ENCODE measurements at regions not wholly inside any gene's neighbourhood (a gene's known extent, or its start where the extent isn't known, plus 50 kb on each side); places are given as distances from the start of the nearest gene placed in this dataset.

- Histone ChIP-seq H3K36me3 (ENCODE audit: insufficient read depth) (no peaks in the 10 kb centered on the region), H3K27ac (ENCODE audit: low read depth) (no peak overlapping the region), H3K4me3 (no peak overlapping the region), H3F3A (replicated peaks; ENCODE audit: low read depth) (no peaks in the 10 kb centered on the region), H4K20me1 (replicated peaks; ENCODE audit: insufficient read depth) (no peaks in the 10 kb centered on the region), H2AFZ (no peak overlapping the region), H3K4me1 (ENCODE audit: insufficient read depth) (peaks cover 2% of the 10 kb centered on the region), H3K4me2 (no peak overlapping the region), H3K79me2 (replicated peaks; ENCODE audit: insufficient read depth) (no peaks in the 10 kb centered on the region), H3K27me3 (ENCODE audit: insufficient read depth) (no peaks in the 10 kb centered on the region), H3K9me2 (ENCODE audit: insufficient read depth) (0 out of 2 replicates have a peak, but pooled peaks cover 6% of the 10 kb centered on the region)
- TF ChIP-seq ETS1 (IDR thresholded peaks at IDR 0.05) (no peak), EZH2 (IDR thresholded peaks at IDR 0.05; ENCODE audit: low read depth, unreplicated experiment) (no peak), JUNB (IDR thresholded peaks at IDR 0.05; ENCODE audit: unreplicated experiment) (no peak), NANOG (IDR thresholded peaks at IDR 0.05; ENCODE audit: borderline replicate concordance) (no peak), CREB1 (CRISPR knock-in tag; IDR thresholded peaks at IDR 0.05; ENCODE audit: low read depth) (no peak), POLR2AphosphoS5 (IDR thresholded peaks at IDR 0.05; ENCODE audit: low read depth) (no peak), ZNF114 (CRISPR knock-in tag; IDR thresholded peaks at IDR 0.05) (no peak), ZNF331 (CRISPR knock-in tag; IDR thresholded peaks at IDR 0.05; ENCODE audit: low read depth) (no peak)
- Mint-ChIP-seq H3K27me3 (ENCODE audit: insufficient read depth, low read depth, poor library complexity) (no peaks in the 10 kb centered on the region), H3K27ac (no peak overlapping the region), H3K9me3 (peaks cover 5% of the 10 kb centered on the region; the same call in 1 of the 3 replicates), H3K4me3 (no peak overlapping the region), H3K36me3 (ENCODE audit: low read depth) (no peaks in the 10 kb centered on the region; the same call in 2 of the 3 replicates), H3K4me1 (peaks cover 8% of the 10 kb centered on the region)
- no peak for ATAC-seq
- DNase-seq (ENCODE audit: low spot score) = no peak
Measured at GRCh38 chr18:37674570-37674969, 109.0 kb upstream of the CELF4 start.

GRCh38 chr18:37673671-37674070 lies 108.1 kb upstream of the CELF4 start:
- H3K27me3 ChIP-seq (ENCODE audit: insufficient read depth) = no peaks in the 10 kb centered on the region
- Mint-ChIP-seq H3K27ac (no peak overlapping the region), H3K4me1 (peaks cover 17% of the 10 kb centered on the region), H3K36me3 (ENCODE audit: low read depth) (no peaks in the 10 kb centered on the region; the same call in 2 of the 3 replicates), H3K27me3 (ENCODE audit: insufficient read depth, low read depth, poor library complexity) (no peaks in the 10 kb centered on the region), H3K9me3 (peaks cover 5% of the 10 kb centered on the region; the same call in 1 of the 3 replicates), H3K4me3 (no peak overlapping the region)
- H3K79me2 ChIP-seq (replicated peaks; ENCODE audit: insufficient read depth) = no peaks in the 10 kb centered on the region
- no peaks in the 10 kb centered on the region for H3K36me3 ChIP-seq (ENCODE audit: insufficient read depth)
- H2AFZ ChIP-seq = no peak overlapping the region
- no peak overlapping the region for H3K27ac ChIP-seq (ENCODE audit: low read depth)
- peaks cover 11% of the 10 kb centered on the region for H3K4me1 ChIP-seq (ENCODE audit: insufficient read depth)
- ATAC-seq = no peak
- H3K9me2 ChIP-seq (ENCODE audit: insufficient read depth) = 0 out of 2 replicates have a peak, but pooled peaks cover 6% of the 10 kb centered on the region
- no peak overlapping the region for H3K4me2 ChIP-seq
- no peak overlapping the region for H3K4me3 ChIP-seq
- no peaks in the 10 kb centered on the region for H4K20me1 ChIP-seq (replicated peaks; ENCODE audit: insufficient read depth)
- no peak for TF ChIP-seq REST (IDR thresholded peaks at IDR 0.05; ENCODE audit: unreplicated experiment)
- TF ChIP-seq CTCF (conservative IDR thresholded peaks at IDR 0.05; ENCODE audit: low read depth in 2 of 2) = no peak
- no peak for TF ChIP-seq ZNF114 (CRISPR knock-in tag; IDR thresholded peaks at IDR 0.05)
- DNase-seq (ENCODE audit: low spot score) = no peak
- no peaks in the 10 kb centered on the region for H3F3A ChIP-seq (replicated peaks; ENCODE audit: low read depth)

Measured in GM23338 (cell line).